Glomerular visceral epithelial cell (primary cell): ENCODE measurements at regions not wholly inside any gene's neighbourhood (a gene's known extent, or its start where the extent isn't known, plus 50 kb on each side); places are given as distances from the start of the nearest gene placed in this dataset.

Experiments
- DNase-seq: peaks from one replicate; pipeline ENCODE4 v3.0.0-alpha.2; 2016; ENCODE audit errors: extremely low spot score

GRCh38 chr12:73342733-73343132 is 1070.6 kb downstream of the TRHDE start:
- DNase-seq = no peak

- no peak for DNase-seq
These were observed 1080.7 kb downstream of the TRHDE start for GRCh38 chr12:73352826-73353225.

GRCh38 chr12:73361156-73361863 is 1089.1 kb downstream of the TRHDE start:
- peak; percentile 1 for DNase-seq

- DNase-seq = no peak
These were observed 1089.7 kb downstream of the TRHDE start for GRCh38 chr12:73361864-73362230.

GRCh38 chr12:73362666-73363065 is 1090.5 kb downstream of the TRHDE start:
- no peak for DNase-seq

- DNase-seq = no peak
These were observed 1100.7 kb downstream of the TRHDE start for GRCh38 chr12:73372856-73373255.

- no peak for DNase-seq
These were observed 1102.2 kb downstream of the TRHDE start for GRCh38 chr12:73374360-73374759.

- DNase-seq = no peak
These were observed 1111.5 kb downstream of the TRHDE start for GRCh38 chr12:73383584-73384222.

- DNase-seq = no peak
These were observed 1112.4 kb downstream of the TRHDE start for GRCh38 chr12:73384592-73384991.

GRCh38 chr12:73390261-73390660 is 1118.1 kb downstream of the TRHDE start:
- DNase-seq = no peak

- DNase-seq = no peak
These were observed 1124.6 kb upstream of the ATXN7L3B start for GRCh38 chr12:73413051-73413450.

- DNase-seq = no peak
These were observed 1123.7 kb upstream of the ATXN7L3B start for GRCh38 chr12:73413974-73414373.

GRCh38 chr12:73414926-73415325 is 1122.7 kb upstream of the ATXN7L3B start:
- no peak for DNase-seq

- no peak for DNase-seq
These were observed 1119.1 kb upstream of the ATXN7L3B start for GRCh38 chr12:73418541-73418940.

- DNase-seq = peak; percentile 22
These were observed 1115.8 kb upstream of the ATXN7L3B start for GRCh38 chr12:73421832-73422231.

GRCh38 chr12:73424484-73424883 is 1113.2 kb upstream of the ATXN7L3B start:
- no peak for DNase-seq

- no peak for DNase-seq
These were observed 1091.8 kb upstream of the ATXN7L3B start for GRCh38 chr12:73445658-73446324.

- DNase-seq = no peak
These were observed 1084.8 kb upstream of the ATXN7L3B start for GRCh38 chr12:73452672-73453469.

- no peak for DNase-seq
These were observed 1077.4 kb upstream of the ATXN7L3B start for GRCh38 chr12:73460212-73460611.

- no peak for DNase-seq
These were observed 1072.5 kb upstream of the ATXN7L3B start for GRCh38 chr12:73465106-73465505.

GRCh38 chr12:73486256-73486655 is 1051.4 kb upstream of the ATXN7L3B start:
- DNase-seq = no peak

- no peak for DNase-seq
These were observed 1031.0 kb upstream of the ATXN7L3B start for GRCh38 chr12:73506611-73507010.
